Calu3 (cell line): ENCODE measurements at regions not wholly inside any gene's neighbourhood (a gene's known extent, or its start where the extent isn't known, plus 50 kb on each side); places are given as distances from the start of the nearest gene placed in this dataset.

Experiments
- BruUV-seq: library from RNA; stranded (reverse); fragments of 400-500 nt; replicated peaks from 2 replicates; lab custom pipeline; 2021; lab: Mats Ljungman, UMichigan
- CTCF ChIA-PET: fragments of 300-600 bp; sonication (Branson Sonifier 250); formaldehyde crosslinking; loops from one replicate; lab custom pipeline; 2022; ENCODE audit warnings: antibody characterized with exemption; lab: Charles Lee
- DNase-seq: peaks from one replicate; pipeline ENCODE4 v3.0.0; 2022
- H3K27ac Mint-ChIP-seq: one replicate; pipeline ENCODE4 v1.8.0; 2022; ENCODE audit warnings: mixed read lengths; ENCODE audit not compliant: unreplicated experiment
- H3K27me3 Mint-ChIP-seq: one replicate; pipeline ENCODE4 v1.8.0; 2022; ENCODE audit warnings: mixed read lengths; ENCODE audit not compliant: unreplicated experiment
- H3K36me3 Mint-ChIP-seq: one replicate; pipeline ENCODE4 v1.8.0; 2022; ENCODE audit warnings: mild to moderate bottlenecking, moderate library complexity, mixed read lengths; ENCODE audit not compliant: insufficient read depth, unreplicated experiment
- H3K4me1 Mint-ChIP-seq: one replicate; pipeline ENCODE4 v1.8.0; 2022; ENCODE audit warnings: mild to moderate bottlenecking, low read depth, mixed read lengths; ENCODE audit not compliant: unreplicated experiment
- H3K4me3 Mint-ChIP-seq: one replicate; pipeline ENCODE4 v1.8.0; 2022; ENCODE audit warnings: mild to moderate bottlenecking, low read depth, moderate library complexity, mixed read lengths; ENCODE audit not compliant: unreplicated experiment
- H3K9me3 Mint-ChIP-seq: one replicate; pipeline ENCODE4 v1.8.0; 2022; ENCODE audit warnings: low read depth, mixed read lengths; ENCODE audit not compliant: unreplicated experiment
- CTCF ChIP-seq: fragments of 200-600 bp; IDR thresholded peaks from one replicate; pipeline ENCODE4 v1.8.0; 2022; ENCODE audit warnings: antibody characterized with exemption; ENCODE audit not compliant: unreplicated experiment
- intact Hi-C: fragments of 100-400 bp; cut with micrococcal nuclease; formaldehyde crosslinking; loops from one replicate; pipeline ENCODE4 v1.10.0; 2022; ENCODE audit not compliant: unreplicated experiment

GRCh38 chr2:200025717-200026116, 70.3 kb downstream of the MAIP1 start:
- no peaks in the 10 kb centered on the region for H3K27me3 Mint-ChIP-seq
- H3K4me3 Mint-ChIP-seq, result no peak overlapping the region
- TF ChIP-seq CTCF, result no peak
- H3K4me1 Mint-ChIP-seq, result no peaks in the 10 kb centered on the region
- H3K36me3 Mint-ChIP-seq, result no peaks in the 10 kb centered on the region
- intact Hi-C loops, result no loop called here
- BruUV-seq, result no TSS peak
- CTCF ChIA-PET, result no interaction called here
- no peaks in the 10 kb centered on the region for H3K9me3 Mint-ChIP-seq
- no peak overlapping the region for H3K27ac Mint-ChIP-seq
- no peak for DNase-seq

GRCh38 chr2:200026332-200027230, 71.2 kb downstream of the MAIP1 start:
- no peaks in the 10 kb centered on the region for H3K4me1 Mint-ChIP-seq
- BruUV-seq, result no TSS peak
- no peak overlapping the region for H3K27ac Mint-ChIP-seq
- no peak overlapping the region for H3K4me3 Mint-ChIP-seq
- H3K9me3 Mint-ChIP-seq, result no peaks in the 10 kb centered on the region
- intact Hi-C loops, result no loop called here
- no peak for TF ChIP-seq CTCF
- H3K27me3 Mint-ChIP-seq, result no peaks in the 10 kb centered on the region
- CTCF ChIA-PET, result no interaction called here
- DNase-seq, result no peak
- no peaks in the 10 kb centered on the region for H3K36me3 Mint-ChIP-seq

- H3K4me3 Mint-ChIP-seq, result no peak overlapping the region
- TF ChIP-seq CTCF, result no peak
- H3K36me3 Mint-ChIP-seq, result no peaks in the 10 kb centered on the region
- no peaks in the 10 kb centered on the region for H3K27me3 Mint-ChIP-seq
- CTCF ChIA-PET, result interaction anchor here (0.6 kb wide), 1 partner anchor 13 kb away, joined by 5 read pairs; no protein-coding TSS in a partner anchor
- DNase-seq, result no peak
- H3K9me3 Mint-ChIP-seq, result peaks cover 3% of the 10 kb centered on the region
- intact Hi-C loops, result no loop called here
- BruUV-seq, result no TSS peak
- H3K4me1 Mint-ChIP-seq, result no peaks in the 10 kb centered on the region
- no peak overlapping the region for H3K27ac Mint-ChIP-seq
These were observed 73.6 kb downstream of the MAIP1 start for GRCh38 chr2:200028998-200029397.

- DNase-seq, result no peak
- intact Hi-C loops, result no loop called here
- H3K27me3 Mint-ChIP-seq, result no peaks in the 10 kb centered on the region
- no peaks in the 10 kb centered on the region for H3K4me1 Mint-ChIP-seq
- no TSS peak for BruUV-seq
- no peak overlapping the region for H3K27ac Mint-ChIP-seq
- H3K9me3 Mint-ChIP-seq, result peaks cover 3% of the 10 kb centered on the region
- no peaks in the 10 kb centered on the region for H3K36me3 Mint-ChIP-seq
- no peak for TF ChIP-seq CTCF
- H3K4me3 Mint-ChIP-seq, result no peak overlapping the region
- CTCF ChIA-PET, result no interaction called here
These were observed 77.5 kb downstream of the MAIP1 start for GRCh38 chr2:200032895-200033294.
